ENCODE measurements at regions not wholly inside any gene's neighbourhood (a gene's known extent, or its start where the extent isn't known, plus 50 kb on each side); places are given as distances from the start of the nearest gene placed in this dataset.
"Not testable (repeated sequence)": the region's sequence is repeated elsewhere in the genome, so short reads cannot be mapped to it uniquely, and the experiment has no call there.

DNA sequence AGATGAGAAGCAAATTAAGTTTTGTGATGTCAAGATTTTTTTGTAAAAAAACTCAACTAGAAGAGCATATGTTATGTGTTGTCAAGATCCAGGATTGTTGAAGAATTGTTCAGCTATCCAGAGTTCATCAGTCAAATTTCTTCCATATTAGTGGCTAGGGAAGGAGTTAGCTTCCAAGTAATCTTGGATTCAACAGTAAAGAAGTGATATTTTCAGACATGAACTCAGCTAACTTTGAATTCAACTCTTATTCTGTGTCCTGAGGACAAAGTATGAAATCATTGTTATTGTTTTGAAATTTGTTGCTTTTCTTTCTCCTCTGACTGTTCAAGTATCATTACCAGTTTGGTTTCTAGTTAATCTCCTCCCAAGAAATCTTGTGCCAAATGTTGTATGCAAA lies 589.3 kb upstream of the NOVA1 start:
- ChIA-PET POLR2A (no interaction called here), CTCF (no interaction called here)

DNA sequence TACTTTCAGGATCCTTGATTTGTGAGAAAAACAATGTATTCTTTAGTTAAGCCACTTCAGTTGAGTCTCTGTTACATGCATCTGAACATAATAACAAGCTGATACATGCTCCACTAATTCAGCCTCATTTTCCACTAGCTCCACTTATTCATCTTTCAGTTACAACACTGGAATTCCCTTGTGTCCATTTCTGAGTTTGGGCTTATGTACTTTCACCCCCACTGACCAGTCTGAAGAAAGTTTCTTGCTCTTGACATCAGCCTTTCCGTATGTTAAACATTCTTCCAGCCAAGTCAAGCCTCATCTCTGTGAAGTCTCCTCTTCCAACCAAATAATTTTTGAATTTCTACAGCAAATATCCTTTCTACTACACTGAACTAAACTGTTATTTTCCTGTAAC lies 592.5 kb upstream of the NOVA1 start:
- POLR2A ChIA-PET: no interaction called here
- CTCF ChIA-PET: no interaction called here

DNA sequence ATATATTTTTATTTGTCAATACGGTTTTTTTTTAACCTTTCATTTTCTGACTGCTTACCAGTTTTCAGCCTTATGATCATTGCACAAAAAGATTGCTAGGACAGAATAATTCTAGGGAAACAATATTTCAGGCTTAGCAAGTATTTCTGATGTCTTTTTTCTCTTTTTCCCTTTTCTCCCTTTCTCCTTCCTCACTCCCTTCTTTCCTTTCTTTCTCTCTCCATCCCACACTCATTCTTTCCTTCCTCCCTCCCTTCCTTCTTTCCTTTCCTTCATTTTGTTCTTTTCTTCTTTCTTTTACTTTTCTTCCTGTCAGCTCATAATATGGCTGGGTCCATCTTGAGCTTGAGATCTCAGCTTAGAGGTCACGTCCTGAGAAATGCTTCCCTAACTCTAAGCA lies 601.4 kb upstream of the NOVA1 start:
- ChIA-PET CTCF (no interaction called here), POLR2A (no interaction called here)

DNA sequence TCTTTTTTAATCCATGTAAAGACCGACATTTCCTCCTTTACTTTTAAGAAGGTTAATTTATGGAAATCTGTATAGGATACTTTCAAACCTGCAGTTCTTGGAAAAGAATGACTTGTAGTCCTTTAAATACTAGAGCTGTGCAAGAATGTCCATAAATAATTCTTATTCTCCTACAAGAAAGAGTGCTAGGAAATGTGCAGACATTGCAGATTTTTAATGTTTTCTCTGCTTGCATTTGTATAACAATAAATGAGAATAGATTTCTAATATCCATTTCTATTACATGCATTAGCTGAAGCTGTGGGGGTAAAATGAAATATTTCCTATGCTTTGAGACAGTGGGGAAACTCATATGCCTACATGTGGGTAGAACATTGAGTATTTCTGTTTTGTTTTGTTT lies 607.2 kb upstream of the NOVA1 start:
- CTCF ChIA-PET: no interaction called here
- POLR2A ChIA-PET: no interaction called here

DNA sequence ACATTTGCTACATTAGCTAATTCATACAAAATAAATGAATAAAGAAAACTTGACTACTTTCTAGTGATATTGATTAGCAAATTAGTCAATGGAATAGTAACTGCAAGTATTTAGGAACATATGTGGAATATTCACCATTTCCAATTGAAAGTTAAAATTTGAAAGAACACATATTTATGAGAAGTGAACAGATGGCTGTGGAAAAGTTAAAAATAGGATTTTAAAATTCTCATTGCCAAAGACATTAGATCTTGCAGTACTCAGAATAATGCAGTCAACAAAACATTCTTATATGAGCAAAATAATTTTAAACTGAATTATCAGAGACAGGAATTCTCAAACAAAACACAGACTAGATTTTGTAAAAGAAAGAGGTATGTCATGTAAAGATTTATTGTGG lies 613.9 kb upstream of the NOVA1 start:
- POLR2A ChIA-PET: no interaction called here
- CTCF ChIA-PET: no interaction called here

DNA sequence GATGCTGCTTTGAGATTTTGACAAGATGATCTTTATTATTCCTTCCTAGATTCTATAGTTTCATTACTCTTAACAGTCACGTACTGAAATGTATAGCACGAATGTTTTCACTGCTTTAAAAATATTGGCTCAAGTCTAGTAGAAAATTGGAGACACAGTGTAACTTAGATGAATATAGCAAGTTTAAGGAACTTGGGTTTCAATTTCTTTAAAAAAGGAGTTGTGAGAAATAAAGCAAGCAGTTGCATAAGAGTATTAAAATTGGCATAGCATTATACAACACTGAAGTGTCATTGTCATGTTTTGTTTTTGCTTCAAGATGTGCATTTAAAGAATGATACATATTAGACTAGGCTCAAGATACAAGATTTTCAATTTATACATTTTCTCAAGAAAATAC lies 624.8 kb upstream of the NOVA1 start:
- CTCF ChIA-PET: no interaction called here

DNA sequence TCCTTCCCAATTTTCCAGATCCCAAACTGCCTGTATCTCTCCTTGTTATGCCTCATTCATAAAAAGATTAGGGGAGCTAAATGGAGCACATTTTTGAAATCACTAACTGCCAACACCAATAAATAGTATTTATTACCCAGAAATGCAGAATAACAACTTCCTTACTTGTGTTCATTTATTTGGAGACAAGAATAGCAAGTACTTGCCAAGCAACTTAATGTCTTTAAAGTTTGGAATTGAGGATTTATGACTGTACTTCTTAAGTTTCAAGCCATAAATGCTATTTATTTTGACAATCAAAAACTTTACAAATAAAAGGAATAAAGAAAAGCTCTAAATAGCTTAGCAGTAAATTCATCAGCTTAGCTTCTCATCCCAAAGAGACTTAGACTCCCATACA lies 626.1 kb upstream of the NOVA1 start:
- POLR2A ChIA-PET: no interaction called here
- CTCF ChIA-PET: no interaction called here

More for the DNA sequence above, 624.8 kb upstream of the NOVA1 start:
- POLR2A ChIA-PET: no interaction called here

DNA sequence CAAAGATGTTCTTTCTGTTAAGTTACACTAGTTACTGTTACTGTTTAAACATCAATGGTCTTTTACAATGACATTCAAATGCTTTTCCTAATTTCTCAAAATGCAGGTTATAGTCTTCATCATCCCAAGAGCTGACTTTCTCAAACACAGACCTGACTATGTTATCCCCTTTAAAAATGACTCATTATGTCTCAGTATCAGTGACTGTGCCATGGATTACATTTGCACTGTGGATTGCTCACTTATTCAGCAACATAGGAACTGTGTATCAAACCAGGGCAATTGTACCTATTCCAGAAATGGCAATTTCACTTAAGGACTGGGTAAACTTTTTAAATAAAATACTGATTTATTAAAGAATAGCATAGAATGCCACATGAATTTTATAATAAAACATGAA lies 630.2 kb upstream of the NOVA1 start:
- CTCF ChIA-PET: no interaction called here
- POLR2A ChIA-PET: no interaction called here

DNA sequence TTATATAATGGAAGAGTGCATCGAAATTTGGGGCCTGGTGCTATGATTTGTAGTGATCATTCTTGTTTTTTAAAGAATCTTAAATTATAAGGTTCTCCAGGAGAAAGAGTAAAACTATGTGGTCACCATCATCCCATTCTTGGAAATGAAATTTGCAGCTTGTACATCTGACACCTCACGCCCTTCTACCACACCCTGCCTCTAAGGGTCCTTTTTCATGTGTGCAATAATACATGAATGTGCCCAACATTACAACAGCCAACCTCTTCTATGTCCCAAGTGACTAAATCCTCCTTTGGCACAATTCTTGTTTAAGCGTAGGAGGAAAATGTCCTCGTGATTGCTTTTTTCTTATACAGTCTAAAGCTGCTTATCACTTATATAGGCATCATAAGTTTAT lies 636.5 kb upstream of the NOVA1 start:
- ChIA-PET CTCF (no interaction called here), POLR2A (no interaction called here)

DNA sequence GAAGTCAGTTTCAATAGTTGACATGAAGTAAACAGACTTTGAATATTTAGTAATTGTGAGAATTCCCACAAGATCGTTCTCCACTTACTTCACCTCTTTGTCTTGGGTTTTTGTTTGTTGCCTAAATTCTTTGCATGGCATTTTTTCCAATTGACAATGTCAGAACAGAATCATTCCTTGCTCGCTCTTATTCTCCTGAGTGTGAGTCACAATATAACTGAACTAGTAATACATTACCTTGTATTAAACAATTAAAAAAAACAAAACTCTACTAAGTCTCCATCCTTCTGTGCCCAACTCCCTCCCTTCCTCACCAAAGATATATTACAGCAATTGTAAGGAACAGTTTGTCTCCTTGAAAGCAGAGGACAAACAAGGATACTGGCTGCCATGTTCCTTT lies 638.8 kb upstream of the NOVA1 start:
- POLR2A ChIA-PET: no interaction called here
- CTCF ChIA-PET: no interaction called here

DNA sequence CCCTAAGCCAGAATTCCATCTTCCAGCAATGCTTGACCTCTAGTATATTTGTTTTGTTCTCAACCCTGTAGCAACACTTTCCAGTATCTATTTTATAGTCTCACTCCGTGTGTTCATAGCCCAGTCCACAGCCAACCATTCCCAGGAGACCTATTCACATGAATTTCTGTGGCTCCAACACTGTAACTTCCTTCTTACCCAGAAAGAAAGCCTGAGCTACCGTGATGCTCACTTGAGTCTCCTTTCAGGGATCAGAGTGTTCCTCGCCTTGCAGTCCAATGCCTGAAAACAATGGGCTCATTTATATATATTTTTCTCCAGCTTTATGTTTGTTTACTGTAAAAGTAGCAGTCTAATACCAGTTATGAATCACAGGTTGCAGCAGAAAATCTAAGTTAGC lies 645.0 kb upstream of the NOVA1 start:
- ChIA-PET POLR2A (interaction anchor here (0.6 kb wide), 1 partner anchor 59 kb away, joined by 3 read pairs; no protein-coding TSS in a partner anchor), CTCF (no interaction called here)

DNA sequence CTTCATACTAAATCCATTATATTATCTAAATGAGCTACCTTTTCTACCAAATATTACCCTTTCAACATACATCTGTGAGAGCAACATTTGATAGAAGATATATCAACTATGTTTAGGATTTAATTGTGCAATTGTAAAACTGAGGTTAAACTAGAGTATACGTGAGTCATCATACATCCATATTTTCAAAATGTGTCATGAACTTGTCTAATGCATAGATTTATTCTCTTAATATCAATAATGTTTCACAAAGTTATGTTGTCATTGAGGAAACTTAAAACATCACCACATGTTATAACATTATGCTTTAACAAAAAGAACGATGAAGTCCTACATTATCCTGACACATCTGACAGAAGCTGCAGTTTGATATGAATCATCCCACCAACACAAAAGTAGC lies 645.5 kb upstream of the NOVA1 start:
- POLR2A ChIA-PET: interaction anchor here (0.6 kb wide), 1 partner anchor 58 kb away, joined by 3 read pairs; no protein-coding TSS in a partner anchor
- CTCF ChIA-PET: no interaction called here

DNA sequence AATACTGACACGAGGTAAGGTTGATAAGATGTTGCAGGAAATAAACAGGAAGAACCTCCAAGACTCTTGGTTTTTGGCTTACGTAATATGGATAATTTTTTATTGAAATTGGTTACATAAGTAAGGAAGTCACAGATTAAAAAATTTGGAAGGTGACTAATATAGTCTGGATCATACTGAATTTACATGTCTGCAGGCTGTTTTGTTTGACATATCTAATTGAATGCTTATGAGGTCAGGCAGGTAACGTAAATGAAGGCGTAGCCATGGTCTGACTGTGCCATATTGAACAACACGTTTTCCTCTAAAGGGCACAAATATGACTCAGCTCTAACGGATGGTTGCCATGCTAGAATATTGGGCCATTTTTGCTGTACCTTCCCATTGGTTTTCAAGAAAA lies 648.1 kb upstream of the NOVA1 start:
- POLR2A ChIA-PET: no interaction called here
- CTCF ChIA-PET: no interaction called here

DNA sequence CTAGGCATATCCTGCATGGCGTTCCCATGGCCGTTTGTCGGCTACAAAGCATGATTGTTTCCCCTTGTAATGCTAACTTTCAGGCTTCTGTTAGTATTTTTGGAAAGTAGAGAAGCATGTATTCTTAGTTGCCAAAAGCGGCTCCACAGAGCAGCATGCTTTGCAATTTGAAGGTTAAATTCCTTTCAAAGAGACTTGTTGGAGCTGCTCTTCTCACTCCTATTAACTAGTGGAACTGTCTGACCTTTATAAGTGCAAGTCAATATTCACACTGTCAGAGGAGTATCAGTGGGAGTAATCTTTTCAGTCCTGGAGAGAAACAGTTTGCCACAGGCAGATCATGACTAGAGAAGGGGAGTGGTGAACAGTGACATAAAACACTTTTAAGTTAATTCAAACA lies 656.1 kb upstream of the NOVA1 start:
- ChIA-PET POLR2A (no interaction called here), CTCF (no interaction called here)

DNA sequence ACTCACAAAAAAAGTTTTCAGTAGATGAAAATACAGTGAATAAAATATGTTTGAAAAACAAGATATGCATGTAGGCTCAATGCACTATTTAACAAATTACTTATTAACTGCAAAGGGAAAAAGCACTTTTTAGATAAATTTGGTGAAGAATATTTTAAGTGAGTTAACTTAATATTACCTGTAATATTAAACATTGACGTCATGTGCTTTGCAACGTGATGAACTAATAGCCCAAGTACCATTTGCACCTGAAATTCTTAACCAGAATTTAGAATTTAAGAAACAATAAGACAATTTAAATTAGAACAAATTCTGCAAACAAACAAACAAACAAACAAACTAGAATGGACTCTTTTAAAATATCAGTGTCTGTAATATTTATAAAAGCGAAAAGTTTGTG lies 659.0 kb upstream of the NOVA1 start:
- ChIA-PET CTCF (no interaction called here), POLR2A (no interaction called here)

DNA sequence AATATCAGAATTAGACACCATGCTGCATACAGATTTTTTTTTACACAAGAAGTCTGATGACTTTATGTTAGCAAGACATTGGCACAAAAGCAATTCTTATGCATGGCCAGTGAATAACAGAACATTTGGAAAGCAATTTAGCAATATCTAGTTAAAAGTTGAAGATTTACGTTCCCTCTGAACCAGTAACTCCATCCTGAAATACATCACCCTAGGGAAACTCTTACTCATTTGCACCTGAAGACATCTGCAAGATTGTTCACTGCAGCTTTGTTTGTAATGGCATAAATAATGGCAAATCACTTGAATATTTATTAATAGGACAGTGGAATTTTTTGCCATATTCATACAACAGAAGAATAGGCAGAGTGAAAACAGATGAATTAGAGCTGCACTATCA lies 670.0 kb upstream of the NOVA1 start:
- CTCF ChIA-PET: no interaction called here
- POLR2A ChIA-PET: no interaction called here

DNA sequence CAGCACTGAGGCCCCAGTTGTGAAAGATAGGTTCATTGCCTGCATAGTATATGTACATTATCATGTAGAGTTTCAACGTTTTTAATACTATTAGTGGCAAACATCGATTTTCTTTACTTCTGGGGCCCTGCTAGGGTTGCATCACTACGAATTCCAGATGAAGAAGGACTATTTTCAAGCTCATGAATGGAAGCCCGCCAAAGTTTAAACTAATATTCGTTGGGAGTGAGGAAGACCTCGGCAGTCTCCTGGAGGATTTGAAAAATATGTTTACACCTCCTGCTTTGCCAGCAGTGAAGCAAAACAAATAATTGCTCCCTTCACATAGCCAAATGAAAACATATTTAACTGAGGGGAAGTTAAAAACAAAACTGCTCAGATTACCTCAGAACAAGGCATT lies 672.9 kb upstream of the NOVA1 start:
- ChIA-PET CTCF (no interaction called here), POLR2A (no interaction called here)

DNA sequence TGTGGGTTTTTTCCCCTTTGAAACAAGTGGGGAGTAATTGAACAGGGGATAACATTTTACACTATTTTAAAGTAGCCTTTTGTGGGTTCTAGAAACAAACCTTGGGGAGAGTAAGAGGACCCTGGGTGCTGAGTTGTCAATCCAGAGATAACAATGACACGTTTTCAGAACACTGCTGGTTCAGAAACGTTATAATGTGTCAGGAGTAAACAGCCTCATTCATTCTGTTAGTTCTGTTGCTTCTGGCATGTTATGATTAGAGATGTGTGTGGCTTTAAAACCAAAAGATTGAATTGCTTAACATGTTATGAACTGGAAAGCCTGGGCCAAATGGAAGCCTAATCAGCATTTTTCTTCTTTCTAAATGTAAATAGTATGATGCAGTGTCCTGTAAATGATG lies 680.5 kb upstream of the NOVA1 start:
- CTCF ChIA-PET: no interaction called here
- POLR2A ChIA-PET: no interaction called here

DNA sequence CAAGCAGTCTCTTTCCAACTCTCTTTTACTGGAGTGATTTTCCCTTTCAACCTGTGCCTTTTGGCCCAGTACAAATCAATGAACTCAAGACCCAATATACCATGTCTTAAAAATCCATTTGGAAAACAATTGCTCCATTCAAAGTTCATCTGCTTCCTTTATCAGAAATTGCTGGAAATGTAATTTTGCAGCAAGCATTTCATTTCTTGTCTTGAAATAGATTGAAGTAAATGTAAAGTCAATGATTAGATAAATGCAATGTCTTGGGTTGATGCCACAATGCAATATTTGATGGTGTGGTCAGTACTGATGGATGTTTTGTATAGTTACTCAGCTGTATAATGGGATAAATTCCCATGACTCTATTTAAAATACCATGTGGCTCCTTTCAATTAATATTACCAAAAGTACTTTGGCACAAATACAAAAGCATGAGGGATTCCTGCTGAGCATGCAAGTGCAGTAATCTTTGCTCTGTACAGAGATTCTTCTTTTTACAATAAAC lies 707.7 kb upstream of the NOVA1 start:
- CTCF ChIA-PET: no interaction called here
- POLR2A ChIA-PET: no interaction called here

DNA sequence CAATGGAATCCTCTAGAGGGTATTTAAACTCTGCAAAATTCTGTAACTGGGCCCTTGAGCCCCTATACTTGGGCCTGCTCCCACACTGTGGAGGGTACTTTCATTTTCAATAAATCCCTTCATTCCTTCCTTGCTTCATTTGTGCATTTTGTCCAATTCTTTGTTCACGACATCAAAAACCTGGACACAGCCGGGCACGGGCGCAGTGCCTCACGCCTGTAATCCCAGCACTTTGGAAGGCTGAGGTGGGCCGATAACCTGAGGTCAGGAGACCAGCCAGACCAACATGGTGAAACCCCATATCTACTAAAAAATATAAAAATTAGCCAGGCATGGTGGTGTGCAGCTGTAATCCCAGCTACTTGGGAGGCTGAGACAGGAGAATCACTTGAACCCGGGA lies 714.9 kb upstream of the NOVA1 start:
- CTCF ChIA-PET, POLR2A ChIA-PET: not testable (repeated sequence)

DNA sequence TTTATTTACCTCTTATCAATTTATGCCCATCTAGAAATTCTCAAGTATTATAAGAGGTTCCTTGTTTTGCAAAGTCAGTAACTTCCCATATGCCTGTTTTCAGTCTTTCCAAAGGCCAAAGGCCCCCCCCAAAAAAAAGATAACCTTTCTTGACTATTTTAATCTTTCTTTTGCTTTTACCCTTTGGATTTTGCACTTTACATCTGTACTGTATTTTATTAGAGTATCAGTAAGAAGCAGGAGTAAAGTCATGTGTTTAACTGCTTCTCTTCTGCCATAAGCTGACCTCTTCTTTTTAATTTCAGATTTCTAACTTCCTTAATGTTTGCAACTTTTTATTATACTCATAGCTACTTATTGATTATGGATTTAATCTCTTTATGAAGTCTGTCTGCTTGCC lies 716.4 kb upstream of the NOVA1 start:
- ChIA-PET POLR2A (no interaction called here), CTCF (no interaction called here)

DNA sequence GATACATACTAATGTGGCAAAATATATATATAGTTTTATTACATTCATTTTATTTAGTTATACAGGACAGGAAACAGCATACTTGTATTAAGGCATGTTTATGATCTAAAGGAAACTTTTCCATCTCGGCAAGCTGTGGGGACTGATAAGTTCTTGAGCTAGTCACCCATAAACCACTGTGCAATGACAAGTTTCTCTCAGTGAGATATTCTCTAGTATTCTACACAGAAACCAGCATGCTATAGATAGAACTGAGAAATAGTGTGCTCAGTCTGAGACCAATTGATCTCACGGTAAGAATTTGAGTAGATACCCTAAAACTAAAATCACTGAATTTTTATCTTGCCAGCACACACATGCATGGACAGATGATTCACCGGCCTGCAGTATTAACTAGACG lies 717.6 kb upstream of the NOVA1 start:
- ChIA-PET CTCF (no interaction called here), POLR2A (no interaction called here)

DNA sequence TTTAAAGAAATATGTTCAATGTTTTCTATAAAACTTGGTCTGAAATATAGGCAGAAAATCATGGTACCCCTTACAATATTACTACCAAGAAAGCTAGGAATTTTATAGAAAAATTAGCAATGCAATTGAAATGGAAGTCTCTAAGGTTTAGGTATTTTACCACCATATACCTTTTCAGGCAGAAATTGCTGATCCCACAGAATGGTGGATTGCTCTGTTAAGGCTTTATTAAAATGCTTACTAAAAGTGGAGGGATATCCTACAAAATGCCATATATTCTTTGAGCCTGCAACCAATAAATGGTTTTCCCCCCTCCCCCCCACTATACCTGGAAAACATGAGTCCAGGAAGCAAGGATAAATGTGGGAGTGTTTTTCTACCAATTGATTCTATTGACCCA lies 718.1 kb upstream of the NOVA1 start:
- ChIA-PET CTCF (no interaction called here), POLR2A (no interaction called here)
